ENCODE measurements at regions not wholly inside any gene's neighbourhood (a gene's known extent, or its start where the extent isn't known, plus 50 kb on each side); places are given as distances from the start of the nearest gene placed in this dataset.

GRCh38 chr15:37813306-37813705 is 121.1 kb upstream of the TMCO5A start:
- Histone ChIP-seq H3K9me3 (no peaks in the 10 kb centered on the region), H3K27me3 (no peaks in the 10 kb centered on the region), H3K36me3 (ENCODE audit: low read depth, missing control alignments) (no peaks in the 10 kb centered on the region), H3K4me3 (no peak overlapping the region), H3K27ac (no peak overlapping the region), H3K4me1 (no peaks in the 10 kb centered on the region)
- DNase-seq = no peak
- TF ChIP-seq CTCF (IDR thresholded peaks at IDR 0.05) (no peak), POLR2A (IDR thresholded peaks at IDR 0.05) (no peak)
- intact Hi-C loops (cut with DNase I; ENCODE audit: low total_unique reads) = no loop called here
- 93 to 95% methylated on average over 3 of the region's 3 CpGs for whole genome bisulfite sequencing, 2 donors

DNA sequence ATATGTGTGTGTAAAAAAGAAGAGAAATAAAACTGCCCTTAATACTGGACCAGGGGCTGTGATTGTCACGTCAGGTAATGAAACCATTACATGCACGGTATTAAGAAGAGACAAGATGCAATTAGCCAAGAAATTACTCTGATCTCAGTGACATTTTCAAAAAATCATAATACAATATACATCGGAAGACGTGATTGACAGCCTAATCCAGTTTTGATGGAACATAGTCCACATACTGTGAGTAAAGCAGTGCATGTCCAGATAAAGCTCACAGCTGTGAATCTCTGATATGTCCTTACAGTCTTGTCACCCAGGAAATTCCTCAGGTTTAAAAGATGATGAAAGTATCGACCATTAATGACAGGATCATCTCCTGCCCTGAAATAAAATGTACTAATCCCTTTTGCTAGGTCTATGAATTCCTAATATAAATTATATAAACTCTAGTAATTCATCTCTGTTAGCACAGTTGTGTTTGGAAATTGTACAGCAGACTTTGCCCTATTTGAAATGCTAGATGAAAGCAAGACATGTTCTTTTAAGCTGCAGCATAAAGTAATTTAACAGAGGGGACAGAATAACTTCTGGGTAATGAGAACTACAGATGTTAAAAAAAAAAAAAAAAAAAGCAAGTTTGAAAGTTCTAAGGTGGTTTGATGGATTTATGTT is 119.5 kb upstream of the TMCO5A start:
- TF ChIP-seq CTCF (IDR thresholded peaks at IDR 0.05) (no peak), POLR2A (IDR thresholded peaks at IDR 0.05) (no peak)
- 84 to 89% methylated on average over 5 of the region's 5 CpGs for WGBS, 2 donors
- intact Hi-C loops (cut with DNase I; ENCODE audit: low total_unique reads) = no loop called here
- H3K4me1 ChIP-seq = no peaks in the 10 kb centered on the region
- H3K36me3 ChIP-seq (ENCODE audit: low read depth, missing control alignments) = no peaks in the 10 kb centered on the region
- no peak overlapping the region for H3K4me3 ChIP-seq
- H3K27ac ChIP-seq = no peak overlapping the region
- H3K27me3 ChIP-seq = no peaks in the 10 kb centered on the region
- H3K9me3 ChIP-seq = no peaks in the 10 kb centered on the region
- no peak for DNase-seq

- Histone ChIP-seq H3K27me3 (no peaks in the 10 kb centered on the region), H3K9me3 (no peaks in the 10 kb centered on the region), H3K4me1 (no peaks in the 10 kb centered on the region), H3K36me3 (ENCODE audit: low read depth, missing control alignments) (no peaks in the 10 kb centered on the region), H3K27ac (no peak overlapping the region), H3K4me3 (no peak overlapping the region)
- intact Hi-C loops (cut with DNase I; ENCODE audit: low total_unique reads) = no loop called here
- WGBS, 2 donors = 42 to 46% methylated on average over 11 of the region's 11 CpGs
- no peak for DNase-seq
- TF ChIP-seq CTCF (IDR thresholded peaks at IDR 0.05) (no peak), POLR2A (IDR thresholded peaks at IDR 0.05) (no peak)
These were observed 116.2 kb upstream of the TMCO5A start for GRCh38 chr15:37818152-37818677.

GRCh38 chr15:37819191-37819590 is 115.2 kb upstream of the TMCO5A start:
- DNase-seq = no peak
- Histone ChIP-seq H3K36me3 (ENCODE audit: low read depth, missing control alignments) (no peaks in the 10 kb centered on the region), H3K27ac (no peak overlapping the region), H3K27me3 (no peaks in the 10 kb centered on the region), H3K4me1 (no peaks in the 10 kb centered on the region), H3K4me3 (no peak overlapping the region), H3K9me3 (no peaks in the 10 kb centered on the region)
- no peak for TF ChIP-seq CTCF (IDR thresholded peaks at IDR 0.05)
- TF ChIP-seq POLR2A (IDR thresholded peaks at IDR 0.05) = no peak
- WGBS, 2 donors = 75 to 82% methylated on average over 1 of the region's 1 CpG
- intact Hi-C loops (cut with DNase I; ENCODE audit: low total_unique reads) = no loop called here

Data from testis (tissue), 2 donors.